GM13977 (cell line): ENCODE measurements at regions not wholly inside any gene's neighbourhood (a gene's known extent, or its start where the extent isn't known, plus 50 kb on each side); places are given as distances from the start of the nearest gene placed in this dataset.

Experiments
- DNase-seq: peaks from one replicate; pipeline ENCODE4 v3.0.0; 2012; ENCODE audit warnings: low spot score
- in situ Hi-C: fragments of 300-500 bp; cut with MboI; formaldehyde crosslinking; loops from one replicate; pipeline ENCODE4 v1.12.0; 2022; ENCODE audit warnings: low sequenced_read_pairs, low pct_unique_long_range_greater_than_20kb, mixed read lengths, inconsistent platforms; ENCODE audit not compliant: unreplicated experiment
- TF ChIP-seq, protein P1 (sequence below): IDR thresholded peaks from 2 replicates; pipeline ENCODE4 v1.5.1; 2012; ENCODE audit warnings: mild to moderate bottlenecking, control low read depth; ENCODE audit not compliant: insufficient read depth; ENCODE audit errors: extremely low read depth, missing control alignments

DNA sequence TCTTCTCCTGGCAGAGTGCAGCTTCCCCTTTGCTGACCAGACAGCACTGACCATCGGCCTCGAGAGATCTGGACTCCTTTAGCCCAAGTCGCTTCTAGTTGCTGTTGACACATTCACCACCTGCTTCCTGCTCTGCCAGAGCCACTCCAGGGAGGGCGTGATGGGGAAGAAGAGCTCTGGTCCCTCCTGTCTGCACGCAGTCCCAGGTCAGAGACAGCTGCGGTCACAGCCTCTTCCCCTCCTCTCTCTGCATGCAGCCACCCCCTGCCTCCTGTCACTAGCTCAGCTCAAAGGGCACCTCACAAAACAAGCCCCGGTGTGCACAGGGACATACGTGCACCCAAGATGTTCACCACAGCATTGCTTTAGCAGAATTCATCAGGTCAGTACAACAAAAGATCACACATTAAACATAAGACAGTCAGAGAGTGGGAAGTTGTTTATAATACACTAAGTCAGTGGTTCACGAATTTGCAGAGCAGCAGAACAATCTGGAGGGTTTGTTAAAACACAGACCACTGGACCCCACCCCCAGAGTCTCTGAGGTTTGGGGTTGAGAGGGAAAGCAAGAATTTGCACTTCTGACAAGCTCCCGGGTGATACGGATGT lies 132.9 kb downstream of the SYF2 start:
- no peak for DNase-seq
- in situ Hi-C loops: no loop called here
- TF ChIP-seq, protein P1, sequence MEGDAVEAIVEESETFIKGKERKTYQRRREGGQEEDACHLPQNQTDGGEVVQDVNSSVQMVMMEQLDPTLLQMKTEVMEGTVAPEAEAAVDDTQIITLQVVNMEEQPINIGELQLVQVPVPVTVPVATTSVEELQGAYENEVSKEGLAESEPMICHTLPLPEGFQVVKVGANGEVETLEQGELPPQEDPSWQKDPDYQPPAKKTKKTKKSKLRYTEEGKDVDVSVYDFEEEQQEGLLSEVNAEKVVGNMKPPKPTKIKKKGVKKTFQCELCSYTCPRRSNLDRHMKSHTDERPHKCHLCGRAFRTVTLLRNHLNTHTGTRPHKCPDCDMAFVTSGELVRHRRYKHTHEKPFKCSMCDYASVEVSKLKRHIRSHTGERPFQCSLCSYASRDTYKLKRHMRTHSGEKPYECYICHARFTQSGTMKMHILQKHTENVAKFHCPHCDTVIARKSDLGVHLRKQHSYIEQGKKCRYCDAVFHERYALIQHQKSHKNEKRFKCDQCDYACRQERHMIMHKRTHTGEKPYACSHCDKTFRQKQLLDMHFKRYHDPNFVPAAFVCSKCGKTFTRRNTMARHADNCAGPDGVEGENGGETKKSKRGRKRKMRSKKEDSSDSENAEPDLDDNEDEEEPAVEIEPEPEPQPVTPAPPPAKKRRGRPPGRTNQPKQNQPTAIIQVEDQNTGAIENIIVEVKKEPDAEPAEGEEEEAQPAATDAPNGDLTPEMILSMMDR: no peak

GRCh38 chr1:25098717-25099116 lies 133.6 kb downstream of the SYF2 start:
- DNase-seq: no peak
- in situ Hi-C loops: no loop called here
- TF ChIP-seq, protein P1: no peak

- DNase-seq: no peak
- TF ChIP-seq, protein P1: no peak
- in situ Hi-C loops: no loop called here
Observed at GRCh38 chr1:25096307-25097150, 135.8 kb downstream of the SYF2 start.

GRCh38 chr1:25095635-25096200 lies 136.6 kb downstream of the SYF2 start:
- in situ Hi-C loops: no loop called here
- TF ChIP-seq, protein P1: no peak
- peak; percentile 68 for DNase-seq

GRCh38 chr1:25094995-25095394 lies 137.3 kb downstream of the SYF2 start:
- DNase-seq: no peak
- TF ChIP-seq, protein P1: no peak
- in situ Hi-C loops: no loop called here

DNA sequence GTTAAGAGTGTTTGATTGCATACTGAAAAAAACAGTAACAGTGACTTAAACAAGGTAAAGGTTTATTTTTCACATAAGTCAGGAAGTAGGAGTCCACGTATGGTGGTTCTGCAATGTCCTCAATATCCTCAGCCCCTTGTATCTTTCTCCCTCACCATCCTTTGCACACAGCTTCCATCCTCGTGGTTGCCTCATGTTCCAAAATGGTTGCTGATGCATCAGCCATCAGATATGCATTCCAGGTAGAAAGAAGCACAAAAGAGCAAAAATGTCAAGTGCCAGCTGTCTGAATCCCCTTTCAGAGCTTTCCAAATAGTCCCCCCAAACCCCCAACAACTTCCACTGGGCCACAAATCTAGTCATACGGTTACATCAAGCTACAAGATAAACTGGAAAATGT lies 138.1 kb downstream of the SYF2 start:
- in situ Hi-C loops: no loop called here
- TF ChIP-seq, protein P1: no peak
- DNase-seq: no peak
